ENCODE measurements at regions not wholly inside any gene's neighbourhood (a gene's known extent, or its start where the extent isn't known, plus 50 kb on each side); places are given as distances from the start of the nearest gene placed in this dataset.

DNA sequence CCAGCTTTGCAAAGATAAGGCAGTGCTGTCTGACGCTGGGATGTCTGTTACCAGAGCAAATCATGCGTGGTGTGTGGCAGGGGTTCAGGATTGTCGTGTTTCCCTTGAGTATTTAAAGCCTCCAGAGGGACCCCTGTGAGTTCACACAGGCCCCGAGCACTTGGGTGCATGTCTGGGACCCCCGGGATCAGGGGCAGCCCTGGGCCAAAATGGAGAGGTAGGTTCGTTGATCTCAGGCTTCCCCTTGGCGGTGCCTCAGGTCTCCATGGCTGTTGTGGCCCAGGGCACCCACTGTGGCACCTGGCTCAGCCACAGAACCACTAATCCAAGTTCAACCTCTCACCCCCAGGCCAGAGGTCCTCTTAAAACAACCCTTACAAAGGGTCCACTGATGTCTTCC, 523.1 kb upstream of the DPP6 start:
- H2BK5ac ChIP-seq (ENCODE audit: low read depth, low read length, poor library complexity, severe bottlenecking) = no peak overlapping the region
- no peak overlapping the region for H4K8ac ChIP-seq (ENCODE audit: low read depth in 2 of 2, low read length in 2 of 2)
- no peak overlapping the region for H3K9ac ChIP-seq (ENCODE audit: low read depth, low read length)
- no peak for ATAC-seq (ENCODE audit: low read depth)
- H2AFZ ChIP-seq (replicated peaks; ENCODE audit: low read length, poor library complexity) = no peak overlapping the region
- no TSS peak for BruUV-seq (replicated peaks)
- H3K56ac ChIP-seq (ENCODE audit: extremely low read depth, insufficient read depth, low read length) = no peak overlapping the region
- H3K4ac ChIP-seq (ENCODE audit: low read depth, low read length) = no peak overlapping the region
- H3K9me3 ChIP-seq (ENCODE audit: control insufficient read depth, insufficient read depth, low read length) = peaks cover 28% of the 10 kb centered on the region
- H3K27ac ChIP-seq (ENCODE audit: insufficient read depth, low read length) = no peak overlapping the region
- H4K20me1 ChIP-seq (ENCODE audit: insufficient read depth, low read length) = no peaks in the 10 kb centered on the region
- H4K91ac ChIP-seq (ENCODE audit: insufficient read depth, low read depth, low read length) = no peak overlapping the region
- H3K18ac ChIP-seq (ENCODE audit: low read depth, low read length) = no peak overlapping the region
- H3K79me1 ChIP-seq (ENCODE audit: low read depth in 1 of 2, low read length in 2 of 2) = no peaks in the 10 kb centered on the region
- H3K27me3 ChIP-seq (ENCODE audit: control insufficient read depth, insufficient read depth, low read length) = no peaks in the 10 kb centered on the region
- no peak overlapping the region for H3K23ac ChIP-seq (ENCODE audit: low read depth, low read length)
- no peak overlapping the region for H4K5ac ChIP-seq (ENCODE audit: low read depth, low read length)
- POLR2A ChIA-PET (ENCODE audit: unreplicated experiment) = no interaction called here
- in situ Hi-C loops (cut with MboI; ENCODE audit: low sequenced_read_pairs) (no loop called here), intact Hi-C loops (cut with micrococcal nuclease) (no loop called here), dilution Hi-C loops (cut with HindIII; ENCODE audit: low sequenced_read_pairs, unreplicated experiment) (no loop called here)
- H3K14ac ChIP-seq (replicated peaks; ENCODE audit: low read depth, low read length) = no peak overlapping the region
- H2BK15ac ChIP-seq (ENCODE audit: low read depth, low read length) = no peak overlapping the region
- no peak for DNase-seq
- H2AK5ac ChIP-seq (ENCODE audit: low read depth, low read length) = no peak overlapping the region
- no peak for TF ChIP-seq NFE2L2 (IDR thresholded peaks at IDR 0.05; ENCODE audit: low read depth, low read length)
- H3K36me3 ChIP-seq (ENCODE audit: control insufficient read depth, insufficient read depth, low read length) = no peaks in the 10 kb centered on the region
- H2BK20ac ChIP-seq (ENCODE audit: low read depth, low read length) = no peak overlapping the region
- no peak overlapping the region for H2BK120ac ChIP-seq (ENCODE audit: low read depth, low read length)
- CTCF ChIA-PET = no interaction called here
- no peaks in the 10 kb centered on the region for H3K9me1 ChIP-seq (ENCODE audit: insufficient read depth, low read length)
- H3K4me1 ChIP-seq (ENCODE audit: control insufficient read depth, insufficient read depth, low read length) = no peaks in the 10 kb centered on the region
- H2AK9ac ChIP-seq (replicated peaks; ENCODE audit: low read depth, low read length, poor library complexity) = no peak overlapping the region
- H3K4me3 ChIP-seq (ENCODE audit: insufficient read depth, low read depth, low read length) = no peak overlapping the region
- H3K4me2 ChIP-seq (ENCODE audit: low read depth, low read length) = no peak overlapping the region
- WGBS, 2 experiments (ENCODE audit: extremely low coverage in 2 of 2, insufficient read length in 1 of 2) = no CpG with 5 or more reads among the region's 7 CpGs
